OCI-LY1 (cell line): ENCODE measurements at regions not wholly inside any gene's neighbourhood (a gene's known extent, or its start where the extent isn't known, plus 50 kb on each side); places are given as distances from the start of the nearest gene placed in this dataset.

Experiments used
- CTCF ChIP-seq: fragments of 200-600 bp; sonication (generic), shearing (Covaris generic); IDR thresholded peaks from 2 replicates; pipeline ENCODE4 v1.5.1; 2017; ENCODE audit warnings: mild to moderate bottlenecking, antibody characterized with exemption, low read length, moderate library complexity, mixed read lengths
- EZH2 ChIP-seq: fragments of 200-600 bp; sonication (generic), shearing (Covaris generic); IDR thresholded peaks from 2 replicates; pipeline ENCODE4 v1.8.0; 2017; ENCODE audit warnings: borderline replicate concordance, mixed run types, mild to moderate bottlenecking, antibody characterized with exemption, low read length, moderate library complexity, mixed read lengths

GRCh38 chr7:156006024-156006423 is 193.8 kb upstream of the SHH start:
- no peak for TF ChIP-seq CTCF
- no peak for TF ChIP-seq EZH2
